LNCaP clone FGC (cell line): ENCODE measurements at regions not wholly inside any gene's neighbourhood (a gene's known extent, or its start where the extent isn't known, plus 50 kb on each side); places are given as distances from the start of the nearest gene placed in this dataset.
A peak's percentile ranks its signal among the peaks of the same experiment; 100 is the strongest.

Experiments used
- DNase-seq: peaks from one replicate; pipeline ENCODE4 v3.0.0-alpha.2; 2011; ENCODE audit warnings: low read depth
- H3K4me3 ChIP-seq: 2 replicates; pipeline ENCODE4 v1.5.1; 2011; ENCODE audit warnings: mild to moderate bottlenecking, low read depth, low read length, control low read depth
- CTCF ChIP-seq: IDR thresholded peaks from 2 replicates; pipeline ENCODE4 v1.5.1; 2012; ENCODE audit warnings: mild to moderate bottlenecking; ENCODE audit not compliant: control insufficient read depth, insufficient read depth; ENCODE audit errors: extremely low read depth

GRCh38 chr7:41133690-41134299 lies 569.1 kb downstream of the INHBA start:
- no peak for TF ChIP-seq CTCF
- DNase-seq, result no peak
- H3K4me3 ChIP-seq, result no peak overlapping the region

DNA sequence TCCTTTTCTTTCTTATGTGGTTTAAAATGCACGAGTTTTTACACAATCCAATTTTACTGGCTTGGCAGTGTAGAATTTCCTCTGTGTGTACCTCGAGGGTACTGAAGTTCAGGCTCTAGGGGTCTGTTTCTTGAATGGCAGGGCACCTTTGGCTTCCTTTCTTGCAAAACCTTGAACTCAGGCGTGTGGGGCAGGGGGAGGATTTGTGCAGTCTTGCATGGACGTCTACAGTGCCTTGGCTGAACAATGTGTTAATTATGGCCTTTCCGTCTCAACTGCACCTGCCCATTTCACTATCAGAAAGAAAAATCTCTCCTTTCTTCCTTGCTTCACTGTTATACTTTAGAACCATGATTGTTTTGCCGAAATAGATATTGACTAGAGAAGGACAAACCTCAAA lies 570.9 kb downstream of the INHBA start:
- no peak for TF ChIP-seq CTCF
- no peak for DNase-seq
- H3K4me3 ChIP-seq, result no peak overlapping the region

GRCh38 chr7:41130561-41131236 lies 572.2 kb downstream of the INHBA start:
- H3K4me3 ChIP-seq, result no peak overlapping the region
- no peak for DNase-seq
- no peak for TF ChIP-seq CTCF

DNA sequence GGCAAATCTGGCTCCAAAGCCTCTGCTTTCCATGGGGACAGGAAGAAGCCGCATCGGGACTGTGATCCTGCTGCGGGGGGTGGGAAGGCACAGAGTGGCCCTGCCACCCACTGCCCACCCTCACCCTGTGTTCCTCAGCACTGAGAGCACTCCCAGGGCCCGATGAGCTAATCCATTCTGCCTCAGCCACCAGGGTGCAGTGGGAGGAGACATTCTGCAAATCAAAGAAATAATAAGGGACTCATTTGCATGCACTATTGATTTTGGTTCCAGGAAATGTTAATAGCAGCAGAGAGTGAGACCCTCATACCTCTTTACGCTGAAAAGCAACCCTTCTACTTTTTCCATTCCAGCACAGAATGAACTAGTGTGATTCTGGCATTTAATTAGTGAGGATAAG lies 572.8 kb downstream of the INHBA start:
- no peak for DNase-seq
- no peak for TF ChIP-seq CTCF
- H3K4me3 ChIP-seq, result no peak overlapping the region

GRCh38 chr7:41125343-41125742 lies 577.5 kb downstream of the INHBA start:
- TF ChIP-seq CTCF, result no peak
- H3K4me3 ChIP-seq, result no peak overlapping the region

GRCh38 chr7:41122256-41122987 lies 580.5 kb downstream of the INHBA start:
- DNase-seq, result peak; percentile 3
- no peak for TF ChIP-seq CTCF
- H3K4me3 ChIP-seq, result no peak overlapping the region

More at GRCh38 chr7:41125343-41125742, 577.5 kb downstream of the INHBA start:
- no peak for DNase-seq

DNA sequence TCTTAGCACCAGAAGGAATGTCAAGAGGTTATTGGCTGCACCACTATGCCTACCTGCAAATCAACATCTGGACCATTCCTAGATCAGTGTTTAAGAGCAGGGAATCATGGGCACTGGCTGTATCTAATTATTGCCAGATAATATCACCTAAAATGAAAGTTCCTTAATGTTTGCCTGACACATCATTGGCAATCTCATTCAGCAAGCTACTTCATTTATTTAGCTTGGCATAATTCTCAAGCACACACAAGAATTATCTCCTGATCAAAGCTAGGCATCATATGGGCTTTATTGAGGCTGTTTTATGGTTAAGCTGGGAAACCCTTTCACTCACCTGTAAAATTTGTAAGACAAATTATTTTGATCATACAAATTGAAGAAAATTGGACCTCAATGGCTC lies 581.7 kb downstream of the INHBA start:
- no peak overlapping the region for H3K4me3 ChIP-seq
- DNase-seq, result peak; percentile 97
- no peak for TF ChIP-seq CTCF
